MM.1S (cell line): ENCODE measurements at regions not wholly inside any gene's neighbourhood (a gene's known extent, or its start where the extent isn't known, plus 50 kb on each side); places are given as distances from the start of the nearest gene placed in this dataset.

ENCODE experiments used
- EZH2 ChIP-seq: fragments of 300-600 bp; sonication (generic); optimal IDR thresholded peaks from 2 replicates; pipeline ENCODE3; 2017; ENCODE audit warnings: low read depth, mild to moderate bottlenecking, antibody characterized with exemption, low read length, mixed read lengths
- EZH2phosphoT487 ChIP-seq: fragments of 300-600 bp; sonication (generic); IDR thresholded peaks from 2 replicates; pipeline ENCODE4 v1.6.1; 2018; ENCODE audit warnings: antibody characterized with exemption, low read length
- TF ChIP-seq, protein P1 (sequence below): fragments of 300-600 bp; sonication (generic); IDR thresholded peaks from 2 replicates; pipeline ENCODE4 v1.5.1; 2016; ENCODE audit warnings: antibody characterized with exemption, low read length, mixed read lengths

- TF ChIP-seq EZH2, result no peak
- TF ChIP-seq, protein P1, sequence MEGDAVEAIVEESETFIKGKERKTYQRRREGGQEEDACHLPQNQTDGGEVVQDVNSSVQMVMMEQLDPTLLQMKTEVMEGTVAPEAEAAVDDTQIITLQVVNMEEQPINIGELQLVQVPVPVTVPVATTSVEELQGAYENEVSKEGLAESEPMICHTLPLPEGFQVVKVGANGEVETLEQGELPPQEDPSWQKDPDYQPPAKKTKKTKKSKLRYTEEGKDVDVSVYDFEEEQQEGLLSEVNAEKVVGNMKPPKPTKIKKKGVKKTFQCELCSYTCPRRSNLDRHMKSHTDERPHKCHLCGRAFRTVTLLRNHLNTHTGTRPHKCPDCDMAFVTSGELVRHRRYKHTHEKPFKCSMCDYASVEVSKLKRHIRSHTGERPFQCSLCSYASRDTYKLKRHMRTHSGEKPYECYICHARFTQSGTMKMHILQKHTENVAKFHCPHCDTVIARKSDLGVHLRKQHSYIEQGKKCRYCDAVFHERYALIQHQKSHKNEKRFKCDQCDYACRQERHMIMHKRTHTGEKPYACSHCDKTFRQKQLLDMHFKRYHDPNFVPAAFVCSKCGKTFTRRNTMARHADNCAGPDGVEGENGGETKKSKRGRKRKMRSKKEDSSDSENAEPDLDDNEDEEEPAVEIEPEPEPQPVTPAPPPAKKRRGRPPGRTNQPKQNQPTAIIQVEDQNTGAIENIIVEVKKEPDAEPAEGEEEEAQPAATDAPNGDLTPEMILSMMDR, result no peak
- TF ChIP-seq EZH2phosphoT487, result no peak
These were observed 69.1 kb upstream of the PMFBP1 start for GRCh38 chr16:72241008-72241407.
